Right lobe of liver (tissue), 4 donors: ENCODE measurements at regions not wholly inside any gene's neighbourhood (a gene's known extent, or its start where the extent isn't known, plus 50 kb on each side); places are given as distances from the start of the nearest gene placed in this dataset.

ENCODE experiments used
- POLR2A ChIP-seq: fragments of 450-650 bp; IDR thresholded peaks from one replicate; pipeline ENCODE4 v1.6.1; 2017; ENCODE audit warnings: antibody characterized with exemption, mild to moderate bottlenecking
- TF ChIP-seq, protein P1 (sequence below), 4 donors: fragments of 200-600 bp in 3 of 4; fragments of 450-650 bp in 1 of 4; IDR thresholded peaks; one replicate each; pipeline versions ENCODE4 v1.5.1 to v1.8.0; 2016 to 2022; ENCODE audit warnings: antibody characterized with exemption in 4 of 4, mild to moderate bottlenecking in 2 of 4
- donor health status: DM: no; HTN: no; CAD: no.
- donor health status: DM: no; HTN: no; CAD: no.
- donor health status: DM: no; HTN: yes; CAD: no.

DNA sequence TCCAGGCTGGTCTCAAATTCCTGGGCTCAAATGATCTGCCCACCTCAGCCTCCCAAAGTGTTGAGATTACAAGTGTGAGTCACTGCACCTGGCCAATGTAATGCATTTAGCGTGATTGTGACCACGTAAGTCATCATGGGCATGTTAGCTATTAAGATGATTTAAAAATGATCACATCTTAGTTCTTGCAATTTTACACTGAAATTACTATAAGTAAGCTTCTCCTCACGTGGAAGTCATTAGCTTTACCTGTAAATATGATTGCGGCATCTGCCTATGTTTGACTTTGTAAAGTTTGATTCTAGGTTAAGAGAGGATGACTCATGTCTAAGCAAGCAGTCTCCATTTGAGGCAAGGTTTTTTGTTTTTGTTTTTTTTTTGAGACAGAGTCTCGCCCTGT is 85.5 kb downstream of the PMAIP1 start:
- TF ChIP-seq, protein P1, sequence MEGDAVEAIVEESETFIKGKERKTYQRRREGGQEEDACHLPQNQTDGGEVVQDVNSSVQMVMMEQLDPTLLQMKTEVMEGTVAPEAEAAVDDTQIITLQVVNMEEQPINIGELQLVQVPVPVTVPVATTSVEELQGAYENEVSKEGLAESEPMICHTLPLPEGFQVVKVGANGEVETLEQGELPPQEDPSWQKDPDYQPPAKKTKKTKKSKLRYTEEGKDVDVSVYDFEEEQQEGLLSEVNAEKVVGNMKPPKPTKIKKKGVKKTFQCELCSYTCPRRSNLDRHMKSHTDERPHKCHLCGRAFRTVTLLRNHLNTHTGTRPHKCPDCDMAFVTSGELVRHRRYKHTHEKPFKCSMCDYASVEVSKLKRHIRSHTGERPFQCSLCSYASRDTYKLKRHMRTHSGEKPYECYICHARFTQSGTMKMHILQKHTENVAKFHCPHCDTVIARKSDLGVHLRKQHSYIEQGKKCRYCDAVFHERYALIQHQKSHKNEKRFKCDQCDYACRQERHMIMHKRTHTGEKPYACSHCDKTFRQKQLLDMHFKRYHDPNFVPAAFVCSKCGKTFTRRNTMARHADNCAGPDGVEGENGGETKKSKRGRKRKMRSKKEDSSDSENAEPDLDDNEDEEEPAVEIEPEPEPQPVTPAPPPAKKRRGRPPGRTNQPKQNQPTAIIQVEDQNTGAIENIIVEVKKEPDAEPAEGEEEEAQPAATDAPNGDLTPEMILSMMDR (IDR thresholded peaks at IDR 0.05), result no peak
- no peak for TF ChIP-seq POLR2A
